WTC11 (cell line): ENCODE measurements at regions not wholly inside any gene's neighbourhood (a gene's known extent, or its start where the extent isn't known, plus 50 kb on each side); places are given as distances from the start of the nearest gene placed in this dataset.

Experiments used
- ATF2 ChIP-seq: sonication (generic); formaldehyde crosslinking; IDR thresholded peaks from 2 replicates; pipeline ENCODE4 v1.8.1; 2022; ENCODE audit warnings: low read depth, missing genetic modification reagents, borderline replicate concordance
- ATF3 ChIP-seq: sonication (generic); formaldehyde crosslinking; conservative IDR thresholded peaks from 2 replicates; pipeline ENCODE4 v1.8.1; 2022; ENCODE audit warnings: mild to moderate bottlenecking, missing genetic modification reagents
- CREM ChIP-seq: sonication (generic); formaldehyde crosslinking; IDR thresholded peaks from 2 replicates; pipeline ENCODE4 v1.8.1; 2022; ENCODE audit warnings: mild to moderate bottlenecking, missing genetic modification reagents, moderate library complexity
- CTCF ChIP-seq: fragments of 200-600 bp; IDR thresholded peaks from 2 replicates; pipeline ENCODE4 v1.8.0; 2022; ENCODE audit warnings: antibody characterized with exemption
- E2F5 ChIP-seq: sonication (generic); formaldehyde crosslinking; IDR thresholded peaks from 2 replicates; pipeline ENCODE4 v1.8.1; 2022; ENCODE audit warnings: mild to moderate bottlenecking, moderate library complexity, missing genetic modification reagents
- HMGA2 ChIP-seq: fragments of 250-450 bp; sonication (Bioruptor Pico); IDR thresholded peaks from 2 replicates; pipeline ENCODE4 v1.4.0; 2021; ENCODE audit warnings: mild to moderate bottlenecking, moderate library complexity
- JAZF1 ChIP-seq: fragments of 250-450 bp; sonication (Bioruptor Pico); IDR thresholded peaks from 2 replicates; pipeline ENCODE4 v1.9.0; 2021; ENCODE audit warnings: moderate library complexity, mild to moderate bottlenecking, inconsistent platforms
- JUN ChIP-seq: sonication (generic); formaldehyde crosslinking; IDR thresholded peaks from 2 replicates; pipeline ENCODE4 v1.8.0; 2023; ENCODE audit warnings: mild to moderate bottlenecking, missing genetic modification reagents
- NR3C1 ChIP-seq: sonication (generic); formaldehyde crosslinking; conservative IDR thresholded peaks from 2 replicates; pipeline ENCODE4 v1.8.1; 2023; ENCODE audit warnings: low read depth, mild to moderate bottlenecking, missing genetic modification reagents
- TP53 ChIP-seq: sonication (generic); formaldehyde crosslinking; IDR thresholded peaks from 2 replicates; pipeline ENCODE4 v1.8.1; 2023; ENCODE audit warnings: mild to moderate bottlenecking, missing genetic modification reagents
- USF1 ChIP-seq: sonication (generic); formaldehyde crosslinking; IDR thresholded peaks from 2 replicates; pipeline ENCODE4 v1.8.0; 2022; ENCODE audit warnings: mild to moderate bottlenecking, missing genetic modification reagents
- USF2 ChIP-seq: sonication (generic); formaldehyde crosslinking; IDR thresholded peaks from 2 replicates; pipeline ENCODE4 v1.8.1; 2023; ENCODE audit warnings: mild to moderate bottlenecking, missing genetic modification reagents, moderate library complexity
- ZNF317 ChIP-seq: sonication (generic); formaldehyde crosslinking; IDR thresholded peaks from 2 replicates; pipeline ENCODE4 v1.8.1; 2023; ENCODE audit warnings: low read depth, mild to moderate bottlenecking, moderate library complexity, missing genetic modification reagents, borderline replicate concordance
- ZNF423 ChIP-seq: fragments of 250-450 bp; sonication (Bioruptor Pico); IDR thresholded peaks from 2 replicates; pipeline ENCODE4 v2.1.2; 2022; ENCODE audit warnings: mild to moderate bottlenecking, moderate library complexity

- no peak for TF ChIP-seq TP53 (CRISPR knock-in tag)
- TF ChIP-seq CTCF: no peak
- TF ChIP-seq ATF2 (CRISPR knock-in tag): no peak
- TF ChIP-seq JUN (CRISPR knock-in tag): no peak
- TF ChIP-seq HMGA2 (CRISPR knock-in tag): no peak
- TF ChIP-seq CREM (CRISPR knock-in tag): no peak
- no peak for TF ChIP-seq JAZF1
- no peak for TF ChIP-seq ZNF423
- TF ChIP-seq USF1: no peak
- no peak for TF ChIP-seq NR3C1
- TF ChIP-seq ZNF317 (CRISPR knock-in tag): no peak
- no peak for TF ChIP-seq E2F5
- TF ChIP-seq ATF3 (CRISPR knock-in tag): no peak
- no peak for TF ChIP-seq USF2
Measured at GRCh38 chr14:49489341-49489740, 96.8 kb downstream of the RPS29 start.
